SK-N-SH (cell line): ENCODE measurements at regions not wholly inside any gene's neighbourhood (a gene's known extent, or its start where the extent isn't known, plus 50 kb on each side); places are given as distances from the start of the nearest gene placed in this dataset.

ENCODE experiments used
- MXI1 ChIP-seq: IDR thresholded peaks from 2 replicates; pipeline ENCODE4 v1.6.1; 2012; ENCODE audit warnings: mild to moderate bottlenecking, low read depth, low read length, improper control_type of control experiment
- POLR2AphosphoS5 ChIP-seq: IDR thresholded peaks from 2 replicates; pipeline ENCODE4 v1.6.1; 2012; ENCODE audit warnings: low read depth, low read length
- RXRA ChIP-seq: IDR thresholded peaks from 2 replicates; pipeline ENCODE4 v1.4.0; 2012; ENCODE audit warnings: low read depth, mild to moderate bottlenecking, borderline replicate concordance
- TAF1 ChIP-seq: IDR thresholded peaks from 2 replicates; pipeline ENCODE4 v1.6.1; 2012; ENCODE audit warnings: low read depth, mild to moderate bottlenecking, low read length, moderate library complexity, borderline replicate concordance
- YY1 ChIP-seq: IDR thresholded peaks from 2 replicates; pipeline ENCODE4 v1.4.0; 2012; ENCODE audit warnings: low read depth, mild to moderate bottlenecking

DNA sequence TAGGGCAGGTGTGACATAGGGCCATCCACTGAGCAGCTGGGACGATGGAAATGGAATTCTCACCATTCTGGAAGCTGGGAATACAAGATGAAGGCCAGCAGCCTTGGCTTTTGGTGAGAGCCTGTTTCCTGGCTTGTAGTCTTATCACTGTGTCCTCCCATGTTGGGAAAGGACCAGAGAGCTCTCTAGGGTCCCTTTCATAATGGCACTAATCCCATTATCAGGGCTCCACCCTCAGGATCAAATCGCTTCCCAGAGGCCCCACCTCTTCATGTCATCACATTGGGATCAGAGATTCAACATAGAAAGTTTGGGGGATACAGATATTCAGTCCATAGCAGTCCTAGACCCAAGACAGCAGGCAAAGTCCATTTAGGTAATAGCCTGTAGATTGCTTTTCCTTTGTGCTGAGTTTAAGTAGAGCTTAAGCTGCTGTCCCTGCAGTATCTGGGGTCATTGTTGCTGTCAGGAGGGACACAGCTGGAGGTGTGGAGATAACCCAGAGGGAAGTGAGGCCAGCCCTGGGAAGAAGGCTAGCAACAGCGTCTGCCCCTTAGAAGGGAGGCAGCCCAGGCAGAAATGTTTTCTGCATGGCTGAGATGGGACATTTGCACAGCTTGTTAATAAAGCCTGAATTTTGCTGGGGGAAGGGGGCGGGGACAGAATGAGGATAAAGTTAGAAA is 136.5 kb upstream of the GPR12 start:
- TF ChIP-seq POLR2AphosphoS5 = no peak
- no peak for TF ChIP-seq TAF1
- TF ChIP-seq RXRA = no peak
- no peak for TF ChIP-seq YY1
- TF ChIP-seq MXI1 = no peak
